ENCODE measurements at regions not wholly inside any gene's neighbourhood (a gene's known extent, or its start where the extent isn't known, plus 50 kb on each side); places are given as distances from the start of the nearest gene placed in this dataset.
"Not testable (repeated sequence)": the region's sequence is repeated elsewhere in the genome, so short reads cannot be mapped to it uniquely, and the experiment has no call there.

DNA sequence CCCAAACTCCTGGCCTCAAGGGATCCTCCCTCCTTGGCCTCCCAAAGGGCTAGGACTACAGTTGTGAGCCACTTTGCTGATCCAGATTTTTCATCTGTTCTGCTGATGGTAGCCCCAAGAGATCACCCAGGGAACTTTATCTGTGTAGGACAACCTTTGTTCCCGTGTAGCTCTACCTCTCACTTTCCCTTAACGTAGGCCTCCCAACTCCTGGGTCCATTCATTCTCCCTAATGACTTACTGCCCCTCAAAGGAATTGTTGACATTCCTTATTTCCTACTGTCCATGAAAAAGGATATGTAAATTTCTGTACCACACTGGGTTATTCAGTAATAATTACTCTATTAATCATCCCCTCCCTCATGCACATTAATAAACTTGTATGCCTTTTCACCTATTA is 51.0 kb upstream of the PHF24 start:
- no peak for DNase-seq (ENCODE audit: low read depth)

DNA sequence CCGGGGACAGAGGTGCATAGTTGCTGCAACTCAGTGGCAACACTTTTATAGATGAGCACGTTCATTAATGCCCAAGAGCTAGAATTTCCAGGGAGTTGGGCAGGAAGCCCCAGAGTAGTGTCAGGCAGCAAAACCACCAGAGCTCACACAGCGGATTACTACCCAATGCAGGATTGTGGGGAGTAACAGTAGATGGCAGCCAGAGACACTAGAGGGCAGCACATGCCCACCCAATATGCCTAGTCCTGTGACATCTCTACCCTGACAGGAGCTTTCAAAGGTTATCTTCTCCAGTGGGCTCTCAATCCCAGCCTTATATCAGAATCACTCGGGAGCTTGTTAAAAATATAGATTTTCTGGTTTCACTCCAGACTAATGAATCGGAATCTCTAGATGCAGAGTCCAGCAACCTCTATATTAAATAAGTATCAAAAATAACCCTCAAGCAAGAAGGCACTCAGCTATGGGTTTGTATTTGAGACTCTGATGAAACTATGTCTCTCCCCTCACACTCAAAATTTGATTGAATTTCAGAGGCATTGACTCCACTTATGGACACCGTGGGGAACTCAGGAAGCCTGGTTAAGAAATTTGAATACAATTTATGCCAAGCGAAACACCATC is 58.4 kb upstream of the PHF24 start:
- DNase-seq (ENCODE audit: low read depth): peak; percentile 29

GRCh38 chr9:34898846-34899245 is 59.2 kb upstream of the PHF24 start:
- no peak for DNase-seq (ENCODE audit: low read depth)

GRCh38 chr9:34896112-34896511 is 62.0 kb upstream of the PHF24 start:
- no peak for DNase-seq (ENCODE audit: low read depth)

DNA sequence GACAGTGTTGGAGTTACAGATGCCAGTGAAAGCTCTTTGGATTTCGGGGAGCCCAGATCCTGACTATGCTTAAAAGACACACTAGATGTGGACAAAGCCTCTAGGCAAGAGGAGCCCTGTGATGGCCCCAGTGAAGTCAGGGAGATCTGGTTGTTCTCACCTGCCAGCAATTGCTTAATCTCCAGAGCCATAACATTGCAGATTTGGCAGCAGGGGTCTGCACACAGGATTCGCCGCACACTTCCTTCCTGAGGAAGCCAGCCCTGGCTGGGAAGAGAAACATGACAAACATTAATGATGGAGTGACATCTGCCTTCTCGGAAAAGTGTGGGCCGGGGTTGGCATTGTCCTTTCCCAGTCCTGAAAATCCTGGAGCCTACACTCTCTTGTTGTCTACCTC is 65.2 kb upstream of the PHF24 start:
- no peak for DNase-seq (ENCODE audit: low read depth)

GRCh38 chr9:34891386-34891785 is 66.7 kb upstream of the PHF24 start:
- no peak for DNase-seq (ENCODE audit: low read depth)

DNA sequence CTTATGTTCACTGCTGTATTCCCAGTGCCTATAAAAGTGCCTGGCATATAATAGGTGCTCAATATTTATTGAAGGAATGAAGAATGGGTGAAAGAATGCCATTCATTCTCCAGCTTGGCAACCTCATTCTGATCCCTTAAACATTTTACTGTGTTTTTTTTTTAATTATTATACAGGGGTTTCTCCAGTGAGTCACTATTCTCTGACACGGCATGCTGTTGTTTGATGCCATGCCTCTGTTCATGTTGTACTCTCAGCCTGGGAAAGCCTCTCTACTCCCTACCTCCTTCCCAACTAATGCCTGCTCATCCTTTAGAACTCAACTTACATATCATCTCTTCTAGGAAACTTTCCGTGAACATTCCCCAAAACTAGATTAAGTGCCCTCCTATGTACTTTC is 70.2 kb upstream of the PHF24 start:
- DNase-seq (ENCODE audit: low read depth): no peak

DNA sequence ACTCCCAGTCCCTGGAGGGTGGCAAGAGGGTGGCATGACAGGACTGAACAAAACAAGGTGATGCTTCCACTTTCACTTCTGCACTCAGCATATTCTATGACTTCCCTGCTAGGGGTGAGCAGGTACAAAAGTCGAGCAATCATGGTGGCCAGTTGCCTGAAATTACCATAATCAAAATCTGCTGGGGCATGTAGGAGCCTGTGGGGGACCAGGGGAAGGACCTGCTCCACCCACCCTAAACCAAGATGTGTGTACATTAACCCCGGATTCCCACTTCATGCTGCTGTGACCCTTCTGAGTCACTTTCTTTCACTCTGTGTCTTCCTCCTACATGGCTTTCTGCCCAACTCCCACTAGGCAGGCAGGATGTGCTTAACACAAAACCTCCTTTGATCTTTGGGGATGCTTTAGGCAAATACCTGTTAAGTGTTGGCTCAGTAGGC is 73.3 kb upstream of the PHF24 start:
- DNase-seq (ENCODE audit: low read depth): no peak

- DNase-seq (ENCODE audit: low read depth): no peak
These were observed 82.0 kb upstream of the PHF24 start for GRCh38 chr9:34876096-34876495.

GRCh38 chr9:34869390-34869789 is 88.7 kb upstream of the PHF24 start:
- DNase-seq (ENCODE audit: low read depth): no peak

DNA sequence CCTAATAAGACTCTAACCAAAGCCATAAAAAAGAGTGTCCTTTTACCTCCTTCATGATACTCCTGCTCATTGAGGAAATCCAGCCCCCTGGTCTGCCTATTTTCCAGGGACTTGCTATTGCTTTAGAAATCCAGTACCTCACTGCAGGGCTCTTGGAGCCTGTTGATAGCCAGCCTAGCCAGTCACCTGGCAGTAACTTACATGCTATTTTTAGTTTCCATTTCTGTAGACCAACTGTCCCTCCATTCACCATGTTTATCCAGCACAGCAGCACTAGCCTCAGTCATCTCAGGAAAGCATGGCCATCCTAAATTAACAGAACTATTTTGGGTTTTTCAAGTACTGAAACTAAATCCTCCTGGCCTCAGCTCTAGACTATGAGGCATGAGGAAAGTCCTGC is 91.5 kb upstream of the PHF24 start:
- no peak for DNase-seq (ENCODE audit: low read depth)

DNA sequence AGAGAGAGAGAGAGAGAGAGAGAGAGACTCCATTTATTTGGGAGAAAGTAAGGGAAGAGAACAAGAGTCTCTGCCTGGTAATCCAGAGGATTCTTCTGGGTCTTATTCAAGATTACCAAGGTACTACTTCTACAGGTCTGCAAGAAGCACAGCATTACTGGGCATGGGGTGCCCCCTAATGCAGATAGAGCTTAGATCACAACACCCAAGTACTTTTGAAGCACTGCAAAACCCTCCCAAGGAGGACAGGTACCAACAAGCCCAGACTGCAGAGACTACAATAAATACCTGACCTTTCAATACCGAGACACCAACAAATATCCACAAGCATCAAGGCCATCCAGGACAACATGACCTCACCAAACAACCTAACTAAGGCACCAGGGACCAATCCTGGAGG is 94.7 kb upstream of the PHF24 start:
- no peak for DNase-seq (ENCODE audit: low read depth)

GRCh38 chr9:34862836-34863235 is 95.2 kb upstream of the PHF24 start:
- no peak for DNase-seq (ENCODE audit: low read depth)

DNA sequence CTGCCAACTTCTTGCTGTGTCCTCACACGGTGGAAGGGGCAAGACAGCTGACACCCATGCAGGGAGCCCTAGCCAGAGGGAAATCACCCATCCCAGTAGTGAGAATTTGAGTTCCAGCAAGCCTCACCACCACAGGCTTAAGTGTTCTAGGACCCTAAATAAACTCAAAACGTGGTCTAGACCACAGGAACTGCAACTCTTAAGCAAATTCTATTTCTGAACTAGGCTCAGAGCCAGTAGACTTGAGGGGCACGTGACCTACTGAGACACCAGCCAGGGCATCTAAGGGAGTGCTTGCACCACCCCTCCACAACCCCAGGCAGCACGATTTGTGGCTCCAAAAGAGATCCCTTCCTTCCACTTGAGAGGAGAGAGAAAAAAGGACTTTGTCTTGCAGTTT is 96.0 kb upstream of the PHF24 start:
- DNase-seq (ENCODE audit: low read depth): no peak

DNA sequence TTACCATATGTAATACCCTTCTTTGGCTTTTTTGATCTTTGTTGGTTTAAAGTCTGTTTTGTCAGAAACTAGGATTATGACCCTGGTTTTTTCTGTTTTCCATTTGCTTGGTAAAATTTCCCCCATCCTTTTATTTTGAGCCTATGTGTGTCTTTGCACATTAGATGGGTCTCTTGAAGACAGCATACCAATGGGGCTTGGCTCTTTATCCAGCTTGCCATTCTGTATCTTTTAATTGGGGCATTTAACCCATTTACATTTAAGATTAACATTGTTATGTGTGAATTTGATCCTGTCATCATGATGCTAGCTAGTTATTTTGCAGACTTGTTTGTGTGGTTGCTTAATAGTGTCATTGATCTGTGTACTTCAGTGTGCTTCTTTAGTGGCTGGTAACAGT is 103.1 kb upstream of the PHF24 start:
- DNase-seq (ENCODE audit: low read depth): not testable (repeated sequence)

- DNase-seq (ENCODE audit: low read depth): peak; percentile 7
These were observed 120.1 kb upstream of the CCL21 start for GRCh38 chr9:34830068-34830467.

DNA sequence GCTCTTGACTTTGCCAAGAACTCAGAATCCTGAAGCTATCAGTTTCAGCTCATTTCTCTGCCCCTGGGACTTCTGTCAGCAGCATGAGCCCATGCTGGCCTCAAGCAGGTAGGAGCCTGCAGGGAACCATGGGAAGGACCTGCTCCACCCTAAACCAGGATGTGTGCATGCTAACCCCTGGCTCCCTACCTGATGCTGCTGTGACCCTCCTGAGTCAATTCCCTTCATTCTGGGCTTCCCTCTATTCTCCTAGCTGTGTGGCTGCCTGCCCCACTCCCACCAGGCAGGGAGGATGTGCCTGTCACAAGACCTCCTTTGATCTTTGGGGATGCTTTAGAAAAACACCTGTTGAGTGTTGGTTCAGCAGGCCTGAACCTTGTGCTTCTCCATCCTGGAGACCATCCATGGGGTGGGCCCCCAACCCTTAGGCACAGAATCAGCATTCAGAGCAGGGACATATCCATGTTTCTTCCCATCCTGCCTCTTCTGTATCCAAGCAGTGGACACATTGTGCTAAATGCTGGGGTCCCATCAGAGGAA is 117.1 kb upstream of the CCL21 start:
- no peak for DNase-seq (ENCODE audit: low read depth)

GRCh38 chr9:34825775-34826174 is 115.8 kb upstream of the CCL21 start:
- DNase-seq (ENCODE audit: low read depth): no peak

DNA sequence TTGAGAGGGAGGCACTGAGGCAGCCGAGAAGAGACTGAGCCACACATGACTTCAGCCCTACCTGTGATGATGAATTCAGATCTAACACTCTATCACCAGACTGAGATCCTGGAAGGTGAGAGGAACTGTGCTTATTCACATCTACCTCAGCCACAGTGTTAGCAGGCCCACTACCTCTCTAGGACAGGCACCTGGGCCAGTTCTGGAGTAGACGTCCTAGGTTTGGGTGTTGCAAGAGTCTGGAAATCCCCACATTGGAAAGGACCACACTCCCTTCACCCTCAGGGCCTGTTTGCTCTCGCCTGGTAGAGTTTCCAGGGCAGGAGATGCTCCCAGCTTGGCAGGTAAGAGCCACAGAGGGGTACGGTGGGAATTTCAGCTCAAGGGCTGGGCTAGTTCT is 113.8 kb upstream of the CCL21 start:
- no peak for DNase-seq (ENCODE audit: low read depth)

DNA sequence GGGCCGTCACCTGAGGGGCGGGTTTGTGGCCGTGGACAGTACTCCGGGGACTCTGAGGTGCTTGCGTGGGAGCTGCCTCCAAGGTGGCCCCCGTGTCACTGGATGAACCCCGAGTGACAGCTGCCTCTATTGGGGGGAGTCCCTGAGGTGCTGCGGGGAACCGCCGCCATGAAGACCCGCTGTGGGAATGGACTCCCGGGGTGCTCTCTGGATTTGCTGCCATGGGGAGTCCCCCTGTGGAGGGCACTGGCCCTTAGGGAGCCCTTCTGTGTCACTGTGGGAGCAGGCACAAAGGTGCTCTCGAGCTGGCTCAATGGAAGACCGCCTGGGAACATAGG is 100.2 kb upstream of the CCL21 start:
- no peak for DNase-seq (ENCODE audit: low read depth)

DNA sequence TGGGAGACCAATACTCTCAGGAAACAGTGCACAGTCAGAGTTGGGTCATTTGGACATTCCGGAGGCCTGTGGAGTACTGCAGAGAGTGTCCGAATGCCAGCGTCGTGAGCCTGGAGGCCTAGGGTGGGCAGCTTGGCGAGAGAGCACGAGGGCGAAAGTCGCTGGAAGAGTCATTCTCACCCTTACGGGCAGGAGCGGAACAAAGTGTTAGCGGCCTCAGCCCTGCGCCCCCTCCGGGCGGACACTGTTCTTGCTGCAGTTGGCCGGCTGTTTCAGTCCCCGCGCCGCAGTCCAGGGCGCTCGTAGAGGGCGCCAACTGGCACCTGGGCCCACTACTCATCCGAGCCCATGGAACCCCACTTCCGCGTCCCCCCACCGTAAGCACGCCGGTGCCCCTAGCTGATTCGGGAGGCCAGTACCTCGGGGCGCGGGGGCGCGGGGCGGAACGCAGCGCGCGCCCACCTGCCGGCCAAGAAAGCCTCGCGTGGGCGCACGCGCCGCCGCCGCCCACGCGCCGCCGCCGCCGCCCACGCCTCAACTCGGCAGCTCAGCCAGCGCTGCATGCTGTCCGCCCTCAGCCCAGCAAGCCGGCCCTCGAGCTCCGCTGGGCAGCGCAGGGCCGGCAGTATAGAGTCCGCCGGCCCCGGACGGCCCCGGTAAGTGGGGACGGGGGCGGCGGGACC is 99.7 kb upstream of the CCL21 start:
- no peak for DNase-seq (ENCODE audit: low read depth)

DNA sequence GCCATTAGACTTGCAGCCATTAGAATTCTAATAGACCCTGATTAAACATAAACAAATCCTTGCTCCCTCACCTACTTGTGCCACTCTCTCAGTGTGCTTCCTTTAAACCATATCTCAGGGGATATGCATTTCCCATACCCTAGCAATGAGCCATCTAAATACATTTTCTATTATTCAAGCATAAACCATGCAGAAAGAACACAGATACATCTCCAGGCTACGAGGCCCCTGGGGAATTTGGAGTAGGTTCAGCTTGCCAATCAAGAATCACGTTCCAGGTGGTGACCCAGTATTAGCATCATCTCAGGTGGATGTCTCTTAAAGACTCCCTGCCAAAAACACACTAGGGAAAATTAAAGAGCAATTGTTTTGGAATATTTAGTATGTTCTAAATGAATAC is 93.0 kb upstream of the CCL21 start:
- DNase-seq (ENCODE audit: low read depth): no peak

- DNase-seq (ENCODE audit: low read depth): no peak
These were observed 87.4 kb upstream of the CCL21 start for GRCh38 chr9:34797367-34797766.

DNA sequence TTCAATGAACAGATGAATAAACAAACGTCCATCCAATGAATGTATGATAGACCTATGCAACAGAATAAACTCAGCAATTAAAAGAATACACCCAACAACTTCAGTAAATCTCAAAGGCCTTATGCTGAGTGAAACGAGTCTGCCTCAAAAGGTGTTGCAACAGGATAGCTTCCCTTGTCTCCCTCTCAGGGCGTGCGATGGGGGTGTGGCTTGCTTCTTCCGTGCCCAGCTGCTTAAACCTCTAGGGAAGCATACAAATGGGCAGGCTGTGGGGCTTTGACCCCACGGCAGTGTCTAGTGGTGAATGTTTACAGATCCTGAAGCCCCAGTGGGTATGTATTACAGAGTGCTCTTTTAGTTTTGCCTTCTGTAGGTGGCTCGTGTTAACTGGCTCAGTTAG is 87.0 kb upstream of the CCL21 start:
- no peak for DNase-seq (ENCODE audit: low read depth)

Measured in GM04503 (cell line).